ENCODE measurements at regions not wholly inside any gene's neighbourhood (a gene's known extent, or its start where the extent isn't known, plus 50 kb on each side); places are given as distances from the start of the nearest gene placed in this dataset.

GRCh38 chr14:50003213-50004021, 110.5 kb downstream of the ARF6 start:
- Histone ChIP-seq H3K27ac (peak overlapping the region; percentile 79 to 89 (median 85)), H3K9me3 (no peaks in the 10 kb centered on the region), H3K36me3 (replicated peaks in 1 of 2; ENCODE audit: insufficient read depth in 1 of 2, low read depth in 2 of 2) (no peaks in the 10 kb centered on the region), H3K4me1 (peaks cover 52% of the 10 kb centered on the region), H3K27me3 (no peaks in the 10 kb centered on the region), H3K4me3 (peak overlapping the region; percentile 12 to 21)
- WGBS, 2 donors = 1 to 2% methylated on average over 36 to 54 of the region's 54 CpGs
- ATAC-seq (peak; percentile 58), DNase-seq (peak; percentile 65 to 80 (median 75))
- TF ChIP-seq CTCF (IDR thresholded peaks at IDR 0.05) = peak in 4 of 7 experiments; percentile 14 to 29 (median 18)
- peak; percentile 25 to 59 (median 57) for TF ChIP-seq POLR2A (IDR thresholded peaks at IDR 0.05)
- intact Hi-C loops (cut with DNase I) = no loop called here

- no peak for ATAC-seq
- no peaks in the 10 kb centered on the region for H3K36me3 ChIP-seq (replicated peaks in 1 of 2; ENCODE audit: insufficient read depth in 1 of 2, low read depth in 2 of 2)
- H3K27me3 ChIP-seq = no peaks in the 10 kb centered on the region
- peaks cover 29% of the 10 kb centered on the region for H3K4me1 ChIP-seq
- no peaks in the 10 kb centered on the region for H3K9me3 ChIP-seq
- WGBS, 2 donors = 78 to 90% methylated on average over 4 of the region's 4 CpGs
- no peak for TF ChIP-seq POLR2A (IDR thresholded peaks at IDR 0.05)
- no peak for TF ChIP-seq CTCF (IDR thresholded peaks at IDR 0.05)
- H3K4me3 ChIP-seq = no peak overlapping the region
- H3K27ac ChIP-seq = no peak overlapping the region
- no peak for DNase-seq
- intact Hi-C loops (cut with DNase I) = no loop called here
Observed at GRCh38 chr14:50006141-50006540, 110.2 kb downstream of the VCPKMT start.

GRCh38 chr14:50007123-50007903, 109.1 kb downstream of the VCPKMT start:
- Histone ChIP-seq H3K27me3 (no peaks in the 10 kb centered on the region), H3K36me3 (replicated peaks in 1 of 2; ENCODE audit: insufficient read depth in 1 of 2, low read depth in 2 of 2) (no peaks in the 10 kb centered on the region), H3K4me3 (no peak overlapping the region), H3K9me3 (no peaks in the 10 kb centered on the region), H3K4me1 (peaks cover 21% of the 10 kb centered on the region), H3K27ac (no peak overlapping the region)
- intact Hi-C loops (cut with DNase I) = no loop called here
- 76 to 82% methylated on average over 9 of the region's 9 CpGs for WGBS, 2 donors
- no peak for ATAC-seq
- no peak for TF ChIP-seq POLR2A (IDR thresholded peaks at IDR 0.05)
- no peak for TF ChIP-seq CTCF (IDR thresholded peaks at IDR 0.05)
- DNase-seq = no peak

GRCh38 chr14:50008562-50008961, 107.8 kb downstream of the VCPKMT start:
- DNase-seq (no peak), ATAC-seq (no peak)
- no peak overlapping the region for H3K4me3 ChIP-seq
- no peak for TF ChIP-seq CTCF (IDR thresholded peaks at IDR 0.05)
- TF ChIP-seq POLR2A (IDR thresholded peaks at IDR 0.05) = no peak
- no peak overlapping the region for H3K27ac ChIP-seq
- WGBS, 2 donors = 47 to 61% methylated on average over 2 of the region's 2 CpGs
- H3K27me3 ChIP-seq = no peaks in the 10 kb centered on the region
- no peaks in the 10 kb centered on the region for H3K36me3 ChIP-seq (replicated peaks in 1 of 2; ENCODE audit: insufficient read depth in 1 of 2, low read depth in 2 of 2)
- intact Hi-C loops (cut with DNase I) = no loop called here
- no peaks in the 10 kb centered on the region for H3K9me3 ChIP-seq
- peaks cover 9% of the 10 kb centered on the region for H3K4me1 ChIP-seq

Data from body of pancreas (tissue), 4 donors.